ENCODE measurements at regions not wholly inside any gene's neighbourhood (a gene's known extent, or its start where the extent isn't known, plus 50 kb on each side); places are given as distances from the start of the nearest gene placed in this dataset.

- Mint-ChIP-seq H3K27ac (no peak overlapping the region), H3K36me3 (ENCODE audit: low read depth) (peaks cover 7% of the 10 kb centered on the region; the same call in 1 of the 2 replicates), H3K9me3 (peaks cover 17% of the 10 kb centered on the region), H3K27me3 (ENCODE audit: insufficient read depth) (no peaks in the 10 kb centered on the region), H3K4me1 (ENCODE audit: low read depth) (no peaks in the 10 kb centered on the region), H3K4me3 (no peak overlapping the region)
- no peak for DNase-seq
- no peak for TF ChIP-seq CTCF (IDR thresholded peaks at IDR 0.05)
These were observed 282.0 kb downstream of the DMRT2 start for GRCh38 chr9:1332156-1332555.

GRCh38 chr9:1335174-1335573 is 285.0 kb downstream of the DMRT2 start:
- TF ChIP-seq CTCF (IDR thresholded peaks at IDR 0.05) = no peak
- peaks cover 7% of the 10 kb centered on the region; the same call in 1 of the 2 replicates for H3K36me3 Mint-ChIP-seq (ENCODE audit: low read depth)
- H3K27me3 Mint-ChIP-seq (ENCODE audit: insufficient read depth) = no peaks in the 10 kb centered on the region
- no peak overlapping the region for H3K27ac Mint-ChIP-seq
- peaks cover 18% of the 10 kb centered on the region for H3K9me3 Mint-ChIP-seq
- no peaks in the 10 kb centered on the region for H3K4me1 Mint-ChIP-seq (ENCODE audit: low read depth)
- no peak overlapping the region for H3K4me3 Mint-ChIP-seq
- no peak for DNase-seq

GRCh38 chr9:1337169-1337568 is 287.0 kb downstream of the DMRT2 start:
- Mint-ChIP-seq H3K27ac (no peak overlapping the region), H3K4me1 (ENCODE audit: low read depth) (no peaks in the 10 kb centered on the region), H3K9me3 (peaks cover 22% of the 10 kb centered on the region), H3K27me3 (ENCODE audit: insufficient read depth) (no peaks in the 10 kb centered on the region), H3K4me3 (no peak overlapping the region), H3K36me3 (ENCODE audit: low read depth) (peaks cover 7% of the 10 kb centered on the region; the same call in 1 of the 2 replicates)
- TF ChIP-seq CTCF (IDR thresholded peaks at IDR 0.05) = no peak
- DNase-seq = no peak

- Mint-ChIP-seq H3K27me3 (ENCODE audit: insufficient read depth) (no peaks in the 10 kb centered on the region), H3K36me3 (ENCODE audit: low read depth) (peaks cover 7% of the 10 kb centered on the region; the same call in 1 of the 2 replicates), H3K27ac (no peak overlapping the region), H3K4me3 (no peak overlapping the region), H3K9me3 (peaks cover 26% of the 10 kb centered on the region), H3K4me1 (ENCODE audit: low read depth) (no peaks in the 10 kb centered on the region)
- TF ChIP-seq CTCF (IDR thresholded peaks at IDR 0.05) = no peak
- no peak for DNase-seq
These were observed 290.2 kb downstream of the DMRT2 start for GRCh38 chr9:1340390-1340789.

- Mint-ChIP-seq H3K4me3 (no peak overlapping the region), H3K27ac (no peak overlapping the region), H3K36me3 (ENCODE audit: low read depth) (no peaks in the 10 kb centered on the region), H3K9me3 (peaks cover 37% of the 10 kb centered on the region), H3K27me3 (ENCODE audit: insufficient read depth) (no peaks in the 10 kb centered on the region; the same call in 1 of the 2 replicates), H3K4me1 (ENCODE audit: low read depth) (no peaks in the 10 kb centered on the region)
- no peak for DNase-seq
- no peak for TF ChIP-seq CTCF (IDR thresholded peaks at IDR 0.05)
These were observed 303.1 kb downstream of the DMRT2 start for GRCh38 chr9:1353291-1353690.

GRCh38 chr9:1354086-1354485 is 303.9 kb downstream of the DMRT2 start:
- Mint-ChIP-seq H3K27ac (no peak overlapping the region), H3K36me3 (ENCODE audit: low read depth) (no peaks in the 10 kb centered on the region), H3K4me3 (no peak overlapping the region), H3K27me3 (ENCODE audit: insufficient read depth) (no peaks in the 10 kb centered on the region; the same call in 1 of the 2 replicates), H3K4me1 (ENCODE audit: low read depth) (no peaks in the 10 kb centered on the region), H3K9me3 (peaks cover 37% of the 10 kb centered on the region)
- no peak for DNase-seq
- no peak for TF ChIP-seq CTCF (IDR thresholded peaks at IDR 0.05)
